GM19455 (cell line): ENCODE measurements at regions not wholly inside any gene's neighbourhood (a gene's known extent, or its start where the extent isn't known, plus 50 kb on each side); places are given as distances from the start of the nearest gene placed in this dataset.
"Not testable (repeated sequence)": the region's sequence is repeated elsewhere in the genome, so short reads cannot be mapped to it uniquely, and the experiment has no call there.

Experiments
- ATAC-seq: cut with Tn5 transposase; IDR thresholded peaks from one replicate; pipeline ENCODE4 v1.9.1; 2021; ENCODE audit not compliant: unreplicated experiment

DNA sequence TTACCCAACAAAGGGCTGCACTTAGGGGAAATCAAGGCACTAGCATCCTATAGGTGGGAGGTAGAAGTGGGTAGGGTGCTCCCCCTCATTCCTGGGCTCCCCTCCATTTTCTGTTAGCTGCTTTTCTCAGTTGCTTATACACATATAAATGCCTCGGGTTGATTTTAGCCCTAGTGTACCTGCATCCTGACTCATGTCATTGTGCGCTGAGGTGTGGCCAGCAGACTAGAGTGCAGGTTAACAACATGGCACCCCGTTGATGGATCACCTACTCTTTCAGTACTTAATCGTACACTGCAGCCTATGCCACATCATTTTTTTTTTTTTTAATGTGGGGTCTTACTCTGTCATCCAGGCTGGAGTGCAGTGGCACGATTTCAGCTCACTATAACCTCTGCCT lies 144.0 kb upstream of the ITGB1 start:
- no peak for ATAC-seq

GRCh38 chr10:33101392-33101787 lies 143.4 kb upstream of the ITGB1 start:
- ATAC-seq = no peak

GRCh38 chr10:33100781-33101391 lies 142.9 kb upstream of the ITGB1 start:
- ATAC-seq = no peak

DNA sequence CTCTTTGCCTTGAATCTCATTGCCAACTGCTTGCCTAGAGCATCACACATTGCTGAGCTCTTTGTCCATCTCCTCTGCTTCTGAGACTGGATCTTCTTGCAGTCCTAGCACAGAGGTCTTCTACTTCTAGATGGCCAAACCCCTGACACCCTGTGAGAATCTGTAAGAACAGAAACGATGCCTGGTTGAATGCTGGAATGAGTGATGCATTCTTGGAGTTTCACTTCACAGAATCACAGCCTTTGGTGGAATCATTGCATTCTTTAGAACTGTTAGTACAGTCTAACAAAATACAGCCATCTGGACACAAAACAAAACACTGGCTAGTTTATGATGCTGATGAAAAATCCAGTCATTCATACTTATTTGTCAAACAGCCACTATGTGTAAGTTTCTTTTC lies 141.7 kb upstream of the ITGB1 start:
- no peak for ATAC-seq

- no peak for ATAC-seq
Measured at GRCh38 chr10:33098951-33099663, 141.1 kb upstream of the ITGB1 start.

DNA sequence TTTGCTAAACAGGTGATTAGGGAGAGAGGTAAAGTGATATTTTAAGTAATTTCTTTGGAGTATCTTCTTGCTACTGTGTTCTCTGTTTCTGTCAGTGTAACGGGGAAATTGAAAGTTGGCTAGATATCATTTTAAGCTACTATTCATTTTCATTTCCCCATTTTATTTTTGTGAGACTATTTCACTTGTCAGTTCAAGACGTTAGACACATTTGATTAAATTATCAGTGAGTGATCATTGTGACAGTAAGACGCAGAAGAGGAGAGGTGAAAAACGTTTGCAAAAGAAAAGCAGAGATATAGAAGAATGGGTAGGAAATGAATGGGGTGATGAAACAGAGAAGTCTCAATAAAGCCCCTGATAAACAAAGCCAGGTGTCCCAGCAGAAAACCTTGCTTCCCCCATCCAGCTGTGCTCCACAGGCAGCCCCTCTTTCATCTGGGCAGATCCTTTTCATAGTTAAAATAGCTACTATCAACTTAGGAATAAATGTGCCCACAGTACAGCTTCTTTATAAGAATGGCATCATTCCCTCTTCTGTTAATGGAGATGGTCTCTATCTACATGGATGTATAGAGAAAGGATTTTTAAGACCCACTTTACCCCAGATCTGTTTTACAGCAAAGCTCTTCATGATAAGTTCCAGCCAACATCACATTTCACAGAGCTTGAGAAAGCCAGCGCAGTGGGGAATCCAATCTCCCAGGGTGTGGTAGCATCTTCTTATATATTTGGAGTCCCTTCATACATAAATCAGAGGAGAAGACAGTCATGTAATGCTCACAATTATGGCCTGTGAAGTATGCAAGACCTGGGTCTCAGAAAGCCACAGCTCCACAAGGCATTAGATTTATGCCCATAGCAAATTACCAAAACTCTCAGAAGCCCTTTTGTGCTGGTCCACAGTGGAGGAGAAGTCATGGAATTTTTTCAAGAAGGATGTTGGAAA lies 138.1 kb upstream of the ITGB1 start:
- ATAC-seq = peak; percentile 62

GRCh38 chr10:33094263-33095051 lies 136.4 kb upstream of the ITGB1 start:
- no peak for ATAC-seq

GRCh38 chr10:33093362-33093761 lies 135.3 kb upstream of the ITGB1 start:
- ATAC-seq = no peak

DNA sequence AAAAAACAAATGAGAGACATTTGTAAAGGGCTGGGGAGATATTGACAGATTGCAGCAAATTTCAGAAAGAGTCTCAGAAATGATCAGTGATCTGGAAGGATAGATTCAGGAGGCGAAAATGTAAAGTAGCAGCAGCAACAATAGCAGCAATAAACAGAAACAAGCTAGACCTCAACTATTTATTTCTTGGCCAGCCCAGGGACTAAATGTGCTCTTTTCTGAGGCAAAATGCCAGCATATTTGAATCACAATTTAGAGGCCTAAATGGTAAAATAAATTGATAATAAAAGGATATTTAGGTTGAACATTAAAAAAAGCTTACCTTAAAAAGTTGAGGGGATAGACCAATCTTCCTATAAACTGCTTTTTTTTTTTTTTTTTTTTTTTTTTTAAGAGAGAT lies 134.6 kb upstream of the ITGB1 start:
- no peak for ATAC-seq

DNA sequence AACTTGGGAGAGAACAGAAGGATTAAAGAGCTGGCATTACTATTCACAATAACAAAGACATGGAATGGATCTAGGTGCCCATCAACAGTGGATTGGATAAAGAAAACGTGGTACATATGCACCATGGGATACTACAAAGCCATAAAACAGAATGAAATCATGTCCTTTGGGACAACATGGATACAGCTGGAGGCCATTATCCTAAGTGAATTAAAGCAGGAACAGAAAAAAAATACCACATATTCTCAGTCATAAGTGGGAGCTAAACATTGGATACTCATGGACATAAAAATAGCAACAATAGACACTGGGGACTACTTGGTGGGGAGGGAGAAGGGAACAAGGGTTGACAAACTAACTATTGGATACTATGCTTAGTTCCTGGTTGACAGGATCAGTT lies 133.2 kb upstream of the ITGB1 start:
- no peak for ATAC-seq

- no peak for ATAC-seq
Measured at GRCh38 chr10:33088990-33089389, 131.0 kb upstream of the ITGB1 start.

- no peak for ATAC-seq
Measured at GRCh38 chr10:33087922-33088321, 129.9 kb upstream of the ITGB1 start.

DNA sequence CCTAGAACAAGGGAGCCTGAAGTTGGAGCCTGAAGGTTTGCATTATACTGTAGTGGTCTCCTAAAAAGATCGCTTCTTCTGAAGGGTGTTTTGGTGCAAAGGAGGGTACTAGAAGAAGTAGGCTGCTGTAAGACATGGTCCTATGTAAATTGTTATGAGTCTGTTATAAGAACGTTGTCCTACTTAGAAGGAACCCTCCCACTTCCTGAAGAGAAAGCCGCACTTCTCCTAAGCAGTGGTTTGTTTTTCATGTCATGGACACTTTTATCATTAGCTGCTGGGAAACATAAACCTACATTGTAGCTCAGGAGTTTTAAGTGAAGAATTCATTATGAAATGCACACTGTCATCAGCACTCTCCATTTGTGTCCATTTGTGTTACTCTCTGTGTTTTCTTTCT lies 129.1 kb upstream of the ITGB1 start:
- ATAC-seq = no peak

- ATAC-seq = no peak
Measured at GRCh38 chr10:33086100-33086499, 128.1 kb upstream of the ITGB1 start.

DNA sequence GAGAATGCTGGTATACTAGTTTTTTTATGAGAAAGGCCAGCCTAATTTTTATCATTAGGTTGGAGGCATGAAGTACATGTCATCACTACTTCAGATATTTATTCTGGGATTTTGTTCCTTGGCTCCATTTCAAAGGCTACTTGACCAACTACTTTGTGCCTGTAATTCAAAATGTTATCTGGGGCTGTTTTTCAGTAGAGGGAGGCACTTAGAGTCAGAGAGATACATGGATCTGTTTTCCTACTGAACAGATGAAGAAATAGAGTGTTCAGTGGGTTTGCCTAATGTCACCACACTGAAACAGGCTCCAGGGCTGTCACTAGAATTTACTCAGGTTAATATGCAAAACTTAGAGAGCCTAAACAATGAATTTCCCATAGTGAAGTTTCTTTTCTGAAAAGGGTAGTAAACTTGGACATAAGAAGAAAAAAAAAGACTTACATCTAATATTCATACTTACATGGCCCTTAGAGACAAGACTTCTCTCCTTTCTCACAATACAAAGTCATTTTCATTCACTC lies 127.3 kb upstream of the ITGB1 start:
- ATAC-seq = no peak

DNA sequence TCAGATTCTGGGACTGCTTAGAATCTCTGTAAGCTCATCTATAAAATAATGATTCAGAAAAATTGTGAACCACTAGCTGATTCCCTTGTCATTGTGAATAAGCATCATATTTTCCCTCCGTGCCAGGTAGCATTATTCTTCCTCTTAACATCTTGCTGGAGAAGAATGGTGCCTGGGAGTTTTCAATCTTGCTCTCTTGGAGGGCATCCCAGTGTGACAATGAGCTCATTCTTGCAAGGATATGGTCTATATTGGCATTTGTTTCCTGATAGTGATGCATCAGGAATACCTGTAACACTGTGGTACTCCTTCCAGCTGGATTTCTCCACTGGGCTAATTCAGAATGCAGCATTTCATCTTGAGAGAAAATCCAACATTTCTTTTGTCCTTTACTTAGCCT lies 126.4 kb upstream of the ITGB1 start:
- ATAC-seq = no peak

GRCh38 chr10:33082373-33082895 lies 124.4 kb upstream of the ITGB1 start:
- no peak for ATAC-seq

- ATAC-seq = not testable (repeated sequence)
Measured at GRCh38 chr10:33080467-33080866, 122.4 kb upstream of the ITGB1 start.

GRCh38 chr10:33074443-33074842 lies 116.4 kb upstream of the ITGB1 start:
- no peak for ATAC-seq

- no peak for ATAC-seq
Measured at GRCh38 chr10:33073641-33074415, 115.8 kb upstream of the ITGB1 start.
